ENCODE measurements at regions not wholly inside any gene's neighbourhood (a gene's known extent, or its start where the extent isn't known, plus 50 kb on each side); places are given as distances from the start of the nearest gene placed in this dataset.

DNA sequence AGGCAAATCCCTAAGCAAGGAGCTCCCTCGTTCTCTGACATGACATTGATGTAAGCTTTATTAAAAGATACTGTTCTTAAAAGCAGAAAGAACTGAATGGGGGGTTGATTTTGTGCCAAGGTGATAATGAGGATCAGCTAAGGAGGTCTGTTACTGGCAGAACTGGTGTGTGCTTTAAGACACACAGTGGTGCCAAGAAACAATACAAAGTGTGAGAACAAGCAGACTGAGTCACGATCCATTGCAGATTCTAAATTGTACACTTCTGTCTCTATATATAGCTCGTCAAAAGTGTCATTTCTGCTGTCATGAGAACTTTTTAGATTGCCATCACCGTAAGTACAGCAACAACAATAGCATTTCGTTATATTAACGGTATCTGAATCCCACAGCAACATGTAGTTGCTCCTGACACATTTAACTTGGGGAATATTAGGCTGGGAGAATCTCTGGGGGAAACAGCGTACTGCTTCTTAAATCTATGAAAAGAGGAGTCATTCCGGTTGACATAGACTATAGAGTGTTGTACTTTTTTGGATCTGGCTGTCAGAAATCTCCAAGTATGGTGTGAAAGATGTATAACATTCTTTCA lies 151.3 kb upstream of the PRKD1 start:
- no peak for TF ChIP-seq POLR2A (IDR thresholded peaks at IDR 0.05)
- TF ChIP-seq, protein P1, sequence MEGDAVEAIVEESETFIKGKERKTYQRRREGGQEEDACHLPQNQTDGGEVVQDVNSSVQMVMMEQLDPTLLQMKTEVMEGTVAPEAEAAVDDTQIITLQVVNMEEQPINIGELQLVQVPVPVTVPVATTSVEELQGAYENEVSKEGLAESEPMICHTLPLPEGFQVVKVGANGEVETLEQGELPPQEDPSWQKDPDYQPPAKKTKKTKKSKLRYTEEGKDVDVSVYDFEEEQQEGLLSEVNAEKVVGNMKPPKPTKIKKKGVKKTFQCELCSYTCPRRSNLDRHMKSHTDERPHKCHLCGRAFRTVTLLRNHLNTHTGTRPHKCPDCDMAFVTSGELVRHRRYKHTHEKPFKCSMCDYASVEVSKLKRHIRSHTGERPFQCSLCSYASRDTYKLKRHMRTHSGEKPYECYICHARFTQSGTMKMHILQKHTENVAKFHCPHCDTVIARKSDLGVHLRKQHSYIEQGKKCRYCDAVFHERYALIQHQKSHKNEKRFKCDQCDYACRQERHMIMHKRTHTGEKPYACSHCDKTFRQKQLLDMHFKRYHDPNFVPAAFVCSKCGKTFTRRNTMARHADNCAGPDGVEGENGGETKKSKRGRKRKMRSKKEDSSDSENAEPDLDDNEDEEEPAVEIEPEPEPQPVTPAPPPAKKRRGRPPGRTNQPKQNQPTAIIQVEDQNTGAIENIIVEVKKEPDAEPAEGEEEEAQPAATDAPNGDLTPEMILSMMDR (IDR thresholded peaks at IDR 0.05): no peak
